HepG2 (cell line): ENCODE measurements at regions not wholly inside any gene's neighbourhood (a gene's known extent, or its start where the extent isn't known, plus 50 kb on each side); places are given as distances from the start of the nearest gene placed in this dataset.

Source experiments
- CC2D1A ChIP-seq: sonication (generic); formaldehyde crosslinking; IDR thresholded peaks from 2 replicates; pipeline ENCODE4 v1.8.1; 2023; ENCODE audit warnings: mild to moderate bottlenecking, missing genetic modification reagents
- CEBPG ChIP-seq: IDR thresholded peaks from 2 replicates; pipeline ENCODE4 v1.6.1; 2016
- KDM2A ChIP-seq: sonication (generic); formaldehyde crosslinking; IDR thresholded peaks from 2 replicates; pipeline ENCODE4 v1.4.0; 2020; ENCODE audit warnings: low read depth, missing genetic modification reagents, borderline replicate concordance
- MEIS2 ChIP-seq: sonication (generic); formaldehyde crosslinking; IDR thresholded peaks from 2 replicates; pipeline ENCODE4 v1.9.0; 2021; ENCODE audit warnings: mild to moderate bottlenecking, missing genetic modification reagents
- MIER2 ChIP-seq: IDR thresholded peaks from 2 replicates; pipeline ENCODE4 v1.6.1; 2016; ENCODE audit warnings: missing biosample characterization, missing genetic modification reagents
- NR2C2 ChIP-seq: sonication (generic); formaldehyde crosslinking; IDR thresholded peaks from 2 replicates; pipeline ENCODE4 v1.4.0; 2020; ENCODE audit warnings: missing genetic modification reagents, mild to moderate bottlenecking, moderate library complexity, borderline replicate concordance
- PAWR ChIP-seq: sonication (generic); formaldehyde crosslinking; IDR thresholded peaks from 2 replicates; pipeline ENCODE4 v1.4.0; 2020; ENCODE audit warnings: missing genetic modification reagents, mild to moderate bottlenecking, borderline replicate concordance
- POLR2G ChIP-seq: fragments of 200-400 bp; formaldehyde crosslinking; IDR thresholded peaks from 2 replicates; pipeline ENCODE4 v1.6.1; 2018; ENCODE audit warnings: mild to moderate bottlenecking, low read depth, low read length, moderate library complexity
- REPIN1 ChIP-seq: sonication (generic); formaldehyde crosslinking; IDR thresholded peaks from 2 replicates; pipeline ENCODE4 v1.8.0; 2022; ENCODE audit warnings: missing genetic modification reagents, low read depth, mild to moderate bottlenecking, borderline replicate concordance
- SMAD1 ChIP-seq: sonication (generic); formaldehyde crosslinking; IDR thresholded peaks from 2 replicates; pipeline ENCODE4 v1.4.0; 2020; ENCODE audit warnings: missing genetic modification reagents, low read depth, mild to moderate bottlenecking, borderline replicate concordance
- SMARCC2 ChIP-seq: fragments of 450-650 bp; IDR thresholded peaks from 2 replicates; pipeline ENCODE4 v1.6.1; 2017; ENCODE audit warnings: antibody characterized with exemption, mild to moderate bottlenecking
- SRSF9 ChIP-seq: fragments of 200-400 bp; formaldehyde crosslinking; IDR thresholded peaks from 2 replicates; pipeline ENCODE4 v1.6.1; 2018; ENCODE audit warnings: borderline replicate concordance, mild to moderate bottlenecking, low read depth, low read length; ENCODE audit not compliant: insufficient read depth, poor library complexity, severe bottlenecking
- TBX3 ChIP-seq: fragments of 450-650 bp; IDR thresholded peaks from 2 replicates; pipeline ENCODE4 v1.6.1; 2017; ENCODE audit warnings: antibody characterized with exemption, mild to moderate bottlenecking, inconsistent platforms, borderline replicate concordance
- TCF7L2 ChIP-seq: IDR thresholded peaks from 2 replicates; pipeline ENCODE4 v1.6.1; 2011; ENCODE audit warnings: mild to moderate bottlenecking, low read depth, low read length, moderate library complexity
- WIZ ChIP-seq: sonication (generic); formaldehyde crosslinking; IDR thresholded peaks from 2 replicates; pipeline ENCODE4 v1.5.1; 2020; ENCODE audit warnings: mild to moderate bottlenecking, missing genetic modification reagents
- ZFP36 ChIP-seq: fragments of 150-350 bp; IDR thresholded peaks from 2 replicates; pipeline ENCODE4 v1.6.1; 2018; ENCODE audit warnings: borderline replicate concordance, low read length, low read depth; ENCODE audit not compliant: partially characterized antibody
- ZNF160 ChIP-seq: sonication (generic); formaldehyde crosslinking; IDR thresholded peaks from 2 replicates; pipeline ENCODE4 v1.8.0; 2022; ENCODE audit warnings: mild to moderate bottlenecking, inconsistent platforms, missing genetic modification reagents
- ZNF337 ChIP-seq: sonication (generic); formaldehyde crosslinking; IDR thresholded peaks from 2 replicates; pipeline ENCODE4 v1.5.1; 2020; ENCODE audit warnings: missing genetic modification reagents, low read depth, mild to moderate bottlenecking, borderline replicate concordance
- ZNF569 ChIP-seq: sonication (generic); formaldehyde crosslinking; IDR thresholded peaks from 2 replicates; pipeline ENCODE4 v1.5.0; 2020; ENCODE audit warnings: mild to moderate bottlenecking, missing genetic modification reagents, moderate library complexity, borderline replicate concordance
- ZNF816 ChIP-seq: sonication (generic); formaldehyde crosslinking; IDR thresholded peaks from 2 replicates; pipeline ENCODE4 v1.8.0; 2022; ENCODE audit warnings: missing genetic modification reagents, mild to moderate bottlenecking, borderline replicate concordance
- ZNF850 ChIP-seq: sonication (generic); formaldehyde crosslinking; conservative IDR thresholded peaks from 2 replicates; pipeline ENCODE4 v1.9.0; 2021; ENCODE audit warnings: mild to moderate bottlenecking, missing genetic modification reagents
- TF ChIP-seq, protein P1 (sequence below): sonication (generic); formaldehyde crosslinking; IDR thresholded peaks from 2 replicates; pipeline ENCODE4 v1.4.0; 2020; ENCODE audit warnings: mild to moderate bottlenecking, missing genetic modification reagents
- TF ChIP-seq, protein P2 (sequence below): sonication (generic); formaldehyde crosslinking; IDR thresholded peaks from 2 replicates; pipeline ENCODE4 v1.4.0; 2020; ENCODE audit warnings: mild to moderate bottlenecking, missing genetic modification reagents
- TF ChIP-seq, protein P3 (sequence below): sonication (generic); formaldehyde crosslinking; IDR thresholded peaks from 2 replicates; pipeline ENCODE4 v1.5.0; 2020; ENCODE audit warnings: missing genetic modification reagents, mild to moderate bottlenecking, borderline replicate concordance
- TF ChIP-seq, protein P4 (sequence below): IDR thresholded peaks from 2 replicates; pipeline ENCODE4 v1.6.1; 2016; ENCODE audit warnings: low read depth, control low read depth

DNA sequence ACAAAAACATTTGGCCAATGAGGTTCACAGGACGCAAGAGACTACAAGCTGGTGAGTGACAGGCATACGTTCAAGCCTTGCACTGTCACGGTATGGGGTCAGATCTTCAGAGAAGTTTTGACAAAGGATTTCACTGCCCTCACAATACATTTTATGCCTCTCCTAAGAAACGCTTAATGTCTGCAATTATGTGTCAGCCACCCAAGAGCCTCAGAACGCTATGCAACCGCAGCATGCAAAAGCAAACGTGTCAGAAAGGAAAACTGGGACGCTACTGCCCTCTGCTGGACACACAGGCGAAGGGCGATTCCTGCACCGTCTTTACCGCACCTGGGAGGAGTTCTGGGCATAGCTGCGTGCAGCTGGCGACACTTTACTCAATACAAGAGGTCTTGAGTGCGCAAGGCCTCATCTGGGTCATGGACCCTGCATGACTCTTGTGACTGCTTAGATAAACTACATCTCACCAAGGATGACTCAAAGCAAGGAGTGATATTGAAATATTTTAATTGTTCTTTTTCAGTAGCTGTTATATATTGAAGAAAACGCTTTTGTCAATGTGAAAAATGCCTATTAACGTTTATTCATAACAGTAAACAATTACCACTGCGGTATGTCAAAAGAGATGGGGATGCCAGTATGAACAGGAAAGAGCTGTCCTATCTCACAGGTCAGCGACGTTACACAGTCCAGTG is 147.6 kb upstream of the FRG1 start (continued):
- TF ChIP-seq ZNF569: no peak
- no peak for TF ChIP-seq TCF7L2
- TF ChIP-seq REPIN1: 0 out of 2 replicates have a peak, but pooled peaks have one; percentile 20
- TF ChIP-seq, protein P1, sequence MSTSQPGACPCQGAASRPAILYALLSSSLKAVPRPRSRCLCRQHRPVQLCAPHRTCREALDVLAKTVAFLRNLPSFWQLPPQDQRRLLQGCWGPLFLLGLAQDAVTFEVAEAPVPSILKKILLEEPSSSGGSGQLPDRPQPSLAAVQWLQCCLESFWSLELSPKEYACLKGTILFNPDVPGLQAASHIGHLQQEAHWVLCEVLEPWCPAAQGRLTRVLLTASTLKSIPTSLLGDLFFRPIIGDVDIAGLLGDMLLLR (CRISPR knock-in tag): no peak
- TF ChIP-seq TBX3: no peak
- TF ChIP-seq CEBPG (CRISPR knock-in tag): peak; percentile 13; the same call in 1 of the 2 replicates
- TF ChIP-seq, protein P2, sequence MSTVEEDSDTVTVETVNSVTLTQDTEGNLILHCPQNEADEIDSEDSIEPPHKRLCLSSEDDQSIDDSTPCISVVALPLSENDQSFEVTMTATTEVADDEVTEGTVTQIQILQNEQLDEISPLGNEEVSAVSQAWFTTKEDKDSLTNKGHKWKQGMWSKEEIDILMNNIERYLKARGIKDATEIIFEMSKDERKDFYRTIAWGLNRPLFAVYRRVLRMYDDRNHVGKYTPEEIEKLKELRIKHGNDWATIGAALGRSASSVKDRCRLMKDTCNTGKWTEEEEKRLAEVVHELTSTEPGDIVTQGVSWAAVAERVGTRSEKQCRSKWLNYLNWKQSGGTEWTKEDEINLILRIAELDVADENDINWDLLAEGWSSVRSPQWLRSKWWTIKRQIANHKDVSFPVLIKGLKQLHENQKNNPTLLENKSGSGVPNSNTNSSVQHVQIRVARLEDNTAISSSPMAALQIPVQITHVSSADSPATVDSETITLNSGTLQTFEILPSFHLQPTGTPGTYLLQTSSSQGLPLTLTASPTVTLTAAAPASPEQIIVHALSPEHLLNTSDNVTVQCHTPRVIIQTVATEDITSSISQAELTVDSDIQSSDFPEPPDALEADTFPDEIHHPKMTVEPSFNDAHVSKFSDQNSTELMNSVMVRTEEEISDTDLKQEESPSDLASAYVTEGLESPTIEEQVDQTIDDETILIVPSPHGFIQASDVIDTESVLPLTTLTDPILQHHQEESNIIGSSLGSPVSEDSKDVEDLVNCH (CRISPR knock-in tag): no peak
- no peak for TF ChIP-seq MIER2 (CRISPR knock-in tag)
- TF ChIP-seq KDM2A (CRISPR knock-in tag): peak; percentile 66
- no peak for TF ChIP-seq ZNF850
- TF ChIP-seq MEIS2 (CRISPR knock-in tag): no peak
- no peak for TF ChIP-seq ZNF337 (CRISPR knock-in tag)
- TF ChIP-seq WIZ (CRISPR knock-in tag): no peak
- no peak for TF ChIP-seq ZNF160 (CRISPR knock-in tag)
- no peak for TF ChIP-seq SRSF9
- TF ChIP-seq SMAD1: no peak
- no peak for TF ChIP-seq NR2C2 (CRISPR knock-in tag)
- TF ChIP-seq POLR2G: no peak
- TF ChIP-seq CC2D1A: no peak
- TF ChIP-seq ZNF816 (CRISPR knock-in tag): no peak
- TF ChIP-seq ZFP36: no peak
- no peak for TF ChIP-seq SMARCC2
- TF ChIP-seq, protein P3, sequence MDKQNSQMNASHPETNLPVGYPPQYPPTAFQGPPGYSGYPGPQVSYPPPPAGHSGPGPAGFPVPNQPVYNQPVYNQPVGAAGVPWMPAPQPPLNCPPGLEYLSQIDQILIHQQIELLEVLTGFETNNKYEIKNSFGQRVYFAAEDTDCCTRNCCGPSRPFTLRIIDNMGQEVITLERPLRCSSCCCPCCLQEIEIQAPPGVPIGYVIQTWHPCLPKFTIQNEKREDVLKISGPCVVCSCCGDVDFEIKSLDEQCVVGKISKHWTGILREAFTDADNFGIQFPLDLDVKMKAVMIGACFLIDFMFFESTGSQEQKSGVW (CRISPR knock-in tag): no peak
- TF ChIP-seq, protein P4, sequence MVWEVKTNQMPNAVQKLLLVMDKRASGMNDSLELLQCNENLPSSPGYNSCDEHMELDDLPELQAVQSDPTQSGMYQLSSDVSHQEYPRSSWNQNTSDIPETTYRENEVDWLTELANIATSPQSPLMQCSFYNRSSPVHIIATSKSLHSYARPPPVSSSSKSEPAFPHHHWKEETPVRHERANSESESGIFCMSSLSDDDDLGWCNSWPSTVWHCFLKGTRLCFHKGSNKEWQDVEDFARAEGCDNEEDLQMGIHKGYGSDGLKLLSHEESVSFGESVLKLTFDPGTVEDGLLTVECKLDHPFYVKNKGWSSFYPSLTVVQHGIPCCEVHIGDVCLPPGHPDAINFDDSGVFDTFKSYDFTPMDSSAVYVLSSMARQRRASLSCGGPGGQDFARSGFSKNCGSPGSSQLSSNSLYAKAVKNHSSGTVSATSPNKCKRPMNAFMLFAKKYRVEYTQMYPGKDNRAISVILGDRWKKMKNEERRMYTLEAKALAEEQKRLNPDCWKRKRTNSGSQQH (CRISPR knock-in tag): no peak
- no peak for TF ChIP-seq PAWR
